ENCODE measurements at regions not wholly inside any gene's neighbourhood (a gene's known extent, or its start where the extent isn't known, plus 50 kb on each side); places are given as distances from the start of the nearest gene placed in this dataset.
A peak's percentile ranks its signal among the peaks of the same experiment; 100 is the strongest.
"Not testable (repeated sequence)": the region's sequence is repeated elsewhere in the genome, so short reads cannot be mapped to it uniquely, and the experiment has no call there.

GRCh38 chr11:45388472-45388871 lies 102.3 kb upstream of the SYT13 start:
- TF ChIP-seq, protein P1, sequence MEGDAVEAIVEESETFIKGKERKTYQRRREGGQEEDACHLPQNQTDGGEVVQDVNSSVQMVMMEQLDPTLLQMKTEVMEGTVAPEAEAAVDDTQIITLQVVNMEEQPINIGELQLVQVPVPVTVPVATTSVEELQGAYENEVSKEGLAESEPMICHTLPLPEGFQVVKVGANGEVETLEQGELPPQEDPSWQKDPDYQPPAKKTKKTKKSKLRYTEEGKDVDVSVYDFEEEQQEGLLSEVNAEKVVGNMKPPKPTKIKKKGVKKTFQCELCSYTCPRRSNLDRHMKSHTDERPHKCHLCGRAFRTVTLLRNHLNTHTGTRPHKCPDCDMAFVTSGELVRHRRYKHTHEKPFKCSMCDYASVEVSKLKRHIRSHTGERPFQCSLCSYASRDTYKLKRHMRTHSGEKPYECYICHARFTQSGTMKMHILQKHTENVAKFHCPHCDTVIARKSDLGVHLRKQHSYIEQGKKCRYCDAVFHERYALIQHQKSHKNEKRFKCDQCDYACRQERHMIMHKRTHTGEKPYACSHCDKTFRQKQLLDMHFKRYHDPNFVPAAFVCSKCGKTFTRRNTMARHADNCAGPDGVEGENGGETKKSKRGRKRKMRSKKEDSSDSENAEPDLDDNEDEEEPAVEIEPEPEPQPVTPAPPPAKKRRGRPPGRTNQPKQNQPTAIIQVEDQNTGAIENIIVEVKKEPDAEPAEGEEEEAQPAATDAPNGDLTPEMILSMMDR (IDR thresholded peaks at IDR 0.05) = no peak
- intact Hi-C loops (cut with DNase I) = no loop called here
- DNase-seq (no peak), ATAC-seq (no peak)
- H3K9me3 ChIP-seq = peaks cover 0 to 5% (median 0%) of the 10 kb centered on the region in 11 donors
- WGBS, 2 donors = 72 to 80% methylated on average over 1 of the region's 1 CpG
- no peak overlapping the region for H3K27ac ChIP-seq
- no peaks in the 10 kb centered on the region for H3K36me3 ChIP-seq
- H3K4me3 ChIP-seq = no peak overlapping the region
- H3K4me1 ChIP-seq = no peaks in the 10 kb centered on the region
- H3K27me3 ChIP-seq = peaks cover 0 to 43% (median 29%) of the 10 kb centered on the region in 7 donors

GRCh38 chr11:45387885-45388284 lies 101.7 kb upstream of the SYT13 start:
- H3K9me3 ChIP-seq; H3K27ac ChIP-seq; intact Hi-C loops (cut with DNase I); H3K4me3 ChIP-seq; ATAC-seq; DNase-seq; H3K4me1 ChIP-seq; H3K36me3 ChIP-seq: not testable (repeated sequence)
- H3K27me3 ChIP-seq = peaks cover 0 to 43% (median 30%) of the 10 kb centered on the region in 7 donors
- 77 to 82% methylated on average over 2 of the region's 2 CpGs for WGBS, 2 donors

DNA sequence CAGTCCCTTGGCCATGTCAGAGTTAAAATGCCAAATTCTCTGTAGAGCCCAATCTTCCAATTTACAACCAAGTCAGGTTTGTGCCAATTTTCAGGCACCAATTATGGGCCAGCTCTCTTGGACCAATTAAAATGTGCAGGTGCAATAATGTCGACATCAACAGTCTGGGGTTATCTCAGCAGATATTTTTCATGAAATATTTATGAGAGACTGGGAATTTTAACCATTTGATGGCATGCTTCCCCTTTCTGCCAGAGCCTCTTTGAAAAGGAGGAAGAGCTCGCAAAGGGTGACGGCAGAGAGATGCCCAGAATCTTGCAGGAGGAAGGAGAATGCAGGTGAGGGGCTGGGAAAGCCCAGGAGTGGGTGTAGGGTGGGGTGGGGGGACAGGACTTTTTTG lies 100.8 kb upstream of the SYT13 start:
- 51 to 52% methylated on average over 3 of the region's 3 CpGs for WGBS, 2 donors
- TF ChIP-seq, protein P1 (IDR thresholded peaks at IDR 0.05) = no peak
- no peaks in the 10 kb centered on the region for H3K36me3 ChIP-seq
- H3K4me3 ChIP-seq = no peak overlapping the region
- intact Hi-C loops (cut with DNase I) = no loop called here
- ATAC-seq (no peak), DNase-seq (no peak)
- no peak overlapping the region for H3K27ac ChIP-seq
- H3K27me3 ChIP-seq = peaks cover 0 to 43% (median 32%) of the 10 kb centered on the region in 7 donors
- peaks cover 0 to 5% (median 0%) of the 10 kb centered on the region in 11 donors for H3K9me3 ChIP-seq
- peaks cover 0 to 4% (median 0%) of the 10 kb centered on the region in 9 donors for H3K4me1 ChIP-seq

GRCh38 chr11:45385844-45386243 lies 99.7 kb upstream of the SYT13 start:
- no peak for DNase-seq
- TF ChIP-seq, protein P1 (IDR thresholded peaks at IDR 0.05) = no peak
- Histone ChIP-seq H3K27ac (no peak overlapping the region), H3K9me3 (peaks cover 0 to 5% (median 0%) of the 10 kb centered on the region in 11 donors), H3K4me1 (peaks cover 0 to 4% (median 0%) of the 10 kb centered on the region in 9 donors), H3K4me3 (no peak overlapping the region), H3K27me3 (peaks cover 0 to 48% (median 39%) of the 10 kb centered on the region in 7 donors), H3K36me3 (no peaks in the 10 kb centered on the region)
- ATAC-seq = no peak
- WGBS, 2 donors = 61 to 67% methylated on average over 5 of the region's 5 CpGs
- intact Hi-C loops (cut with DNase I) = no loop called here

DNA sequence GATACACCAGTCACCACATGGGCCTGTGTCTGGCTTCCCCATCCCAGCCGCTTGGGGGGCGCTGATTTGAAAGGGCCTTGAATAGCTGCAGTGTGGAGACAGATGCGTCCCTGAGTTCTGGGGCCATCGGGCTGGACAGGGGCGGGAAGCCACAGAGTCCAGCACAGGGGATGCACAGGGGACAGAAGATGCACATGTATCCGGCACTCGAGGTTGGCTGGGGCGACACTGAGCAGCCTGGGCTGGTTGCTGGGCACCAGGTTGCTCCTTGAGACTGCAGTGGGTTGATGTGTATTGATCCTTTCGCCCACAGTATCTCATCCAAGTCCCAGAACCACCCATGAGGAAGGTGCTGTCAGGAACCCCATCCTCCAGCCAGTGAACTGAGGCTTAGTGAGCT lies 99.3 kb upstream of the SYT13 start:
- no peak for DNase-seq
- Histone ChIP-seq H3K27ac (no peak overlapping the region), H3K4me3 (no peak overlapping the region), H3K27me3 (peaks cover 0 to 52% (median 39%) of the 10 kb centered on the region in 7 donors), H3K4me1 (peaks cover 0 to 4% (median 0%) of the 10 kb centered on the region in 9 donors), H3K36me3 (no peaks in the 10 kb centered on the region), H3K9me3 (peaks cover 0 to 5% (median 0%) of the 10 kb centered on the region in 11 donors)
- peak in 1 of 8 donors; percentile 24 for ATAC-seq
- intact Hi-C loops (cut with DNase I) = no loop called here
- 82 to 84% methylated on average over 9 of the region's 9 CpGs for WGBS, 2 donors
- TF ChIP-seq, protein P1 (IDR thresholded peaks at IDR 0.05) = no peak
